T-helper 9 cell (primary cell): ENCODE measurements at regions not wholly inside any gene's neighbourhood (a gene's known extent, or its start where the extent isn't known, plus 50 kb on each side); places are given as distances from the start of the nearest gene placed in this dataset.

Source experiments
- DNase-seq: peaks from one replicate; pipeline ENCODE4 v3.0.0-alpha.2; 2020

DNA sequence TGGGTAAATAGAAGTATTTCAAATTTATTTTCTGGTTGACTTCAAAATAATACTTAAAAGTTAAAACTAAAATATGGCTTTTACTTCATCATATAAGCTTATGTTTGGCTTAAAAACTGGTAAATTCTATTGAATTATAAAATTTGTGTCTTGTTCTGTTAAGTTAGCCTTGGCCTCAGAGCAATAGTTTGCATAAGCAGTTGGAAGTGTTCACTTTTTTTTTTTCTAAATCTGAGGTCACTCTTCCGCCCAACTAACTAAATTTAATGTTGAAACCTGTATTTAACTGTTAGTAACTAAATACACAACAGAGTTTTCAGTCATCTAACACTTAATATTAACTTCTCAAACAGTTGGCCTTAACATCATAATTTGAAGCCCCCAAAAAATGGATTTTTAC is 871.7 kb upstream of the ADAMTS5 start:
- DNase-seq: no peak

- no peak for DNase-seq
These were observed 871.0 kb upstream of the ADAMTS5 start for GRCh38 chr21:27837936-27838335.

DNA sequence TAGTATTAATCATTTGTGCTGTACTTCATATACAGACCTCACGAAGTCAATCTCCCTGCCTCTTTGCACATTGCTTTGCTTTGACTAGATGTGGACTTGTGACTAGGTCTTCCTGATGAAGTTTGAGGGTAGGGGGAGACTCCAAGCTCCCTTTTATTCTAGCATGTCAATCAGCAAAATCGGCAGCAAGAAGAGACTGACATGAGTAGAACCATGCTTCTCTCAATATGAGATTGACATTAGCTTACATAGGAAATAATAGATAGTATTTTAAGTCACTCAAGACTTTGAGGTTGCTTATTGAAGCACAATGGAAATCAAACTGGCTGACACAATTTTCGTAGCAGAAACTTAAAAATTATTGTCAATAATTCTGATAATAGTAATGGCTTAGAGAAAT is 866.4 kb upstream of the ADAMTS5 start:
- DNase-seq: no peak

DNA sequence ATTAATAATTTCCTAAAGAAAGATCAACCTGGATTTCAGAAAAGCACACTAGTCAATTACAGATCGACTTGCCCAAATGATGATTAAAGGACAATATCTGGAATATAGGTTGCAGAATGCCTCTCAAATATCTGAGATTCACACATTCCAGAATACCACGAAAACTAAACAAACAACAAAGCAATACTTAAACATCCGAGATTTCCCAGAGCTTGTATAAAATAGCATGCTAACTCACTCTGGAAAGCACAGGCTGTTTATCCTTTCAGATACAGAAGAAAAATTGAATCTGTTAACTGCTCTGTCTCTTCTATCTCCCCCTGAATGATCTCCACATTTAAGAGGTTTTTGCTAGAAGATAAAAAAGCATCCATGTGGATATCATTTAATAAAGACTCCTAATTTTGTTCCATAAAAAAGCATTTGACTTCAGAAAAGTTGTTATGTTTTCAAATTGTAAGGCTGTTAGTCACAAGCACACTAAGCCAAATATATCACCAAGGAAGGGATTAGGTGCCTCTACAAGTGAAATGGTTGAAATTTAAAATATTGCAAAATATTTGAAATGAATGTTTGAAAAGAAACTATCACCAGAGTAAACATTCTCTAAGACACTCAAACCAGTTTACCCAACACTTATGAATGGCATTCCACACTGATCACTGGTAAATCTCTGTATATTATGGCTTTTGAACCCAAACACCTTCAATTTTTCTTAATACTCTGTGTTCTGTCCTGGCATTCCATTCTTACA is 865.1 kb upstream of the ADAMTS5 start:
- no peak for DNase-seq

DNA sequence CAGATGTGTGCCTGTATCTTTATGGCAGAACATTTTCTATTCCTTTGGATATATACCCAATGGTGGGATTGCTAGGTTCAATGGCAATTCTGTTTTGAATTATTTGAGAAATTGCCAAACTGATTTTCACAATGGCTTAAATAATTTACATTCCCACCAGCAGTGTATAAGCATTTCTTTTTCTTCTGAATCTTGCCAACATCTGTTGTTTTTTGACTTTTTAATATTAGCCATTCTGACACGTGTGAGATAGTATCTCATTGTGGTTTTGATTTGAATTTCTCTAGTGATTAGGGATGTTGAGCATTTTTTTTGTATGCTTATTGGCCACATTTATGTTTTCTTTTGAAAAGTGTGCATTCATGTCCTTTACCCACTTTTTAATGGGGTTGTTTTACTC is 864.3 kb upstream of the ADAMTS5 start:
- no peak for DNase-seq

GRCh38 chr21:27827972-27828371 is 861.1 kb upstream of the ADAMTS5 start:
- DNase-seq: no peak

DNA sequence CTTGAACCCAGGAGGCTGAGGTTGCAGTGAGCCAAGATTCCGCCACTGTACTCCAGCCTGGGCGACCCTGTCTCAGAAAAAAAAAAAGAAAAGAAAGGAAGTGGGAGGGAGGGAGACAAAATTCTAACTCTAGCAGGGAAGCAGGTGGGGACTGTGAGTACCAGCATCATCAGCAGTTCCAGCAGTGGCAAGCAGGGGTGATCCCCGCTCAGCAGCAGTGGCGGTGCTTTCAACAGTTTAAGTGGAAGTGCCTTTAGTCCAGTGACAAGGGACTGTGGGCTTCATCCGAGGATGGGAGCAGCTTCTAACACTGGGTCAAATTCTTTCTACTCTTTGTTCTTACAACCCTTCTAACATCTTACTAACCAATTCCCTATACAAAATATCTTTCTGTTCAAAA is 858.1 kb upstream of the ADAMTS5 start:
- no peak for DNase-seq

- DNase-seq: no peak
These were observed 856.8 kb upstream of the ADAMTS5 start for GRCh38 chr21:27823652-27824201.

GRCh38 chr21:27820342-27820741 is 853.5 kb upstream of the ADAMTS5 start:
- no peak for DNase-seq

GRCh38 chr21:27819299-27819698 is 852.4 kb upstream of the ADAMTS5 start:
- no peak for DNase-seq

DNA sequence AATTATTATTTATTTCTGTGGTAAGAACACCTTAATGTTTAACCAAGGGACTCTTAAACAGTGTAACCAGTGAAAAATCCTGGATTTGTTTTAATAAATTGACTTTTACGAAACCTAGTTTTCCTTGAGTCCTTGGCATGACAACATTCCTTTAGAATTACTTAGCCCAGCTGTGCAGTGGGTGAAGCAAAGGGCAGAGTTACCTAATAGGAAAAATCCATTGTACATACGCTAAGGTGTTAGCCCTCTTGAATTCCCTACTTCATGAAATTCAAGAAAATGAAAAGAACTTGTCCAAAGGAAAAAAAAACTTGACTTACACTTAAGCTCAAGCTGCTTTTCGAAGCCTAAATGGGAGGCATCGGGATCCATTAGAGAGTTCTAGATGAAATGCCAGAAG is 852.0 kb upstream of the ADAMTS5 start:
- DNase-seq: no peak

- no peak for DNase-seq
These were observed 851.2 kb upstream of the ADAMTS5 start for GRCh38 chr21:27817902-27818623.

DNA sequence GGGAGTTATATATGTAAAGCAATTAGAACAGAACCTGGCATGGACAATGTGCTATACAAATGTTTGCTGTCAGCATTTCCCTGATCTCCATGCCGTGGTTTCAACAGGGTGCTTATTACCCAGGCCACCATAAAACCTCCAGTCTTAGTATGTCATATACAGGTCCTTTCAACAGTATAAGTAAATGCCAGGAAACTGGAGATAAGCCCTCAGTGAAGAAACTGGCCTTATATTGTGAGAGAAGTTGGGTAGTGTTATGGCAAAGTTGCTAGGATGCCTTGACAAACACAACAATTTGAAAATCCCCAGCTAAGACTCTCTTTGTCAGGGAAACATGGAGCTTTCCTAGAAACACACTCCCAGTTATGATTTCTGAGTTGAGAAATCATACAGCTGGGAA is 850.2 kb upstream of the ADAMTS5 start:
- DNase-seq: no peak

GRCh38 chr21:27816301-27816700 is 849.4 kb upstream of the ADAMTS5 start:
- no peak for DNase-seq

- DNase-seq: no peak
These were observed 847.3 kb upstream of the ADAMTS5 start for GRCh38 chr21:27814226-27814625.

- no peak for DNase-seq
These were observed 846.9 kb upstream of the ADAMTS5 start for GRCh38 chr21:27813750-27814149.

DNA sequence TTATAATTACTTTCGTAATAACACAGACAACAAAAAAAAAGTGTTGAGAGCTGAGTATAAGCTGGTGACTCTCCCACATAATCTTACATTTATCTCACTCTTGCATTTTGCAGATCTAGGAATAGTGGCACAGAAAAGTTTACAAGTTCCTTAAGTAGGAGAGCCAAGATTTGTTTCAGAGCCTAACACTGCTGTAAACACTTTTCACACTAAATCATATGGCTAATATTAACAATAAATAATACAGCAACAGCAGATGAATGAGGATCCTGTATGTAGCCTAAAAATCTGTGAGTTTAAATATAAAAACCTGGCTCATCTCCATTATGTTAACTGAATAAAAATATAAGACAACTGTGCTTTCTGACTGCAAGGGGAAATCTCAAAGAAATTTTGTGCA is 846.5 kb upstream of the ADAMTS5 start:
- no peak for DNase-seq

GRCh38 chr21:27812279-27812678 is 845.4 kb upstream of the ADAMTS5 start:
- no peak for DNase-seq

DNA sequence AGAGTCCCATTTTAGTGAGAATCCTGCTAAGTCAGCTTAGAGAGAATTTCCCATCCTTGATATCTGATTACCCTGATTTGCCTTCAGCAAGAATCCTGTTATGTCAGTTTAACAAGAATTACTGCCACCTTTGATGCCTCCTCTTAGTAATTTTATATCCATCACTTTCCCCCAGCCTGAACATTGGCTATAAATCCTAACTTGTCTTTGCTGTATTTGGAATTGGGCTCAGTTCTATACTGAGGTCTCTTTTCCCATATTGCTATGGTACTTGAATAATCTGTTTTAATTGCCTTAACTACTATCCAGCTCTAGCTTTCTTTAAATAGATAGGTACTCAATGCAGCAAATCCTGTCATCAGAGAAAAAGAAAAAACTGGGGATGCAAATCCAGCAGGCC is 842.0 kb upstream of the ADAMTS5 start:
- DNase-seq: no peak

DNA sequence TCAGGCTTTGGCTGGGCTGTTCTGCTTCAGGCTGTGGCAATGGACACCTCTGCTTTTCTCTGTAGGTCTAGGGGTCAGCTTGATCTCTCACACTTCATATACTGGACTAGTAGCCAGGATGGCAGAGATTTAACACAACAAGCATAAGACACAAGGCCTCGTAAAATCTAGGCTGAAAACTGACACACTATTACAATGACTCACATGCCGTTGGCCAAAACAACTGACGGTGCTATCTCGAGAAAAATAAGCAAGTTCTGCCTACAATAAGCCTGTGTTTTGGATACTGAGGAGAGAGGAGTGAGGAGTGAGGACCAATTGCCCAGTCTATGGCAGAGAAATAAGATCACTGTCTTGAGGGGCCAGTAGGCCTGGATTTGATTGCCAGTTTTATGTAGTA is 840.7 kb upstream of the ADAMTS5 start:
- no peak for DNase-seq

- no peak for DNase-seq
These were observed 839.4 kb upstream of the ADAMTS5 start for GRCh38 chr21:27806281-27806680.

- no peak for DNase-seq
These were observed 838.8 kb upstream of the ADAMTS5 start for GRCh38 chr21:27805696-27806095.

DNA sequence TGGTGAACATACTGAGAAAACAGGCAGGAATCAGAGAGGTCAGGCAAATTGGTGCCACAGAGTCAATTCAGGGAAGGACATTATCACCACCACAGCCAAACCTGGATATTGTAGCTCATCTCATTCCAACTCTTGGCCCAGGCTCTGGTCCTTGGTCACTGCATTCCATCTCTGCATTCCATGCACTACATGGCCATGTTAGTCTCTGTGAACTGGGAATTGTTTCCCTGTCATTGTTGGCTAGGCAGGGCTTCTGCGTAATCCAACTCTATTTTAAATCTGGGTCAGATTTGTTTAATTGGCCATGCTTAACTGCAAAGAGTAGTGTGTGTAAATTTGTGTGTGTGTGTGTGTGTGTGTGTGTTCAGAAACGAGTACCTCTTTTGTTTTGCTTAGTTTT is 837.6 kb upstream of the ADAMTS5 start:
- no peak for DNase-seq

- DNase-seq: no peak
These were observed 836.7 kb upstream of the ADAMTS5 start for GRCh38 chr21:27803571-27803970.
